Nephron (organoid): ENCODE measurements at regions not wholly inside any gene's neighbourhood (a gene's known extent, or its start where the extent isn't known, plus 50 kb on each side); places are given as distances from the start of the nearest gene placed in this dataset.
"Not testable (repeated sequence)": the region's sequence is repeated elsewhere in the genome, so short reads cannot be mapped to it uniquely, and the experiment has no call there.

Source experiments
- H3K27ac Mint-ChIP-seq, 3 experiments: 2 replicates each; pipeline ENCODE4 v1.8.0; 2020; ENCODE audit warnings: mixed read lengths in 3 of 3, mild to moderate bottlenecking in 2 of 3, moderate library complexity in 1 of 3
- H3K27me3 Mint-ChIP-seq: 2 replicates; pipeline ENCODE4 v1.8.0; 2021; ENCODE audit warnings: low read depth, mild to moderate bottlenecking, moderate library complexity, mixed read lengths
- H3K36me3 Mint-ChIP-seq: 2 replicates; pipeline ENCODE4 v1.8.0; 2020; ENCODE audit warnings: low read depth, mixed read lengths
- H3K4me1 Mint-ChIP-seq: 2 replicates; pipeline ENCODE4 v1.8.0; 2020; ENCODE audit warnings: mixed read lengths
- H3K4me3 Mint-ChIP-seq, 3 experiments: 2 replicates each; pipeline ENCODE4 v1.8.0; 2020; ENCODE audit warnings: mild to moderate bottlenecking in 3 of 3, mixed read lengths in 3 of 3, moderate library complexity in 2 of 3
- H3K9me3 Mint-ChIP-seq: 2 replicates; pipeline ENCODE4 v1.8.0; 2020; ENCODE audit warnings: mixed read lengths
- TF ChIP-seq, protein P1 (sequence below), 3 experiments: fragments of 200-600 bp; sonication (generic); IDR thresholded peaks; one replicate each; pipeline ENCODE4 v1.5.0; 2021; ENCODE audit warnings: antibody characterized with exemption in 3 of 3; ENCODE audit not compliant: unreplicated experiment in 3 of 3

DNA sequence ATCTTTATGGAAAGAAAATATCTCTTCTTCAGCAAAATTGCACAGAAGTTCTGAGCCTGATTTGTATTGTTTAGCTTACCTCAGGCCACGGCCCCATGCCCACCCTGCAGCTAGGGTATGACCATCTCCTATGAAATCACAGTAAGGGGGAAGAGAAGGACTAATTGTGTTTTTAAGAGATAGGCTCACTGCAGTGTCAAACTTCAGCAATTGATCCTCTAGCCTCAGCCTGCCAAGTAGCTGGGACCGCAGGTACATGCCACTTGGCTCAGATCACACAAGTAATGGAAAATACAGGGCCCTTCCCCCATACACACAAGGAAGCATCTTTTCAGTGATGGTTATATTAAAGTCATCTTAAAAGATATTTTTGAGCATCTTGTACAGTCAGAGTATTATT, 60.0 kb downstream of the DMAC1 start:
- no peak overlapping the region for H3K27ac Mint-ChIP-seq
- no peak overlapping the region for H3K4me3 Mint-ChIP-seq
- peaks cover 14% of the 10 kb centered on the region for H3K9me3 Mint-ChIP-seq
- TF ChIP-seq, protein P1, sequence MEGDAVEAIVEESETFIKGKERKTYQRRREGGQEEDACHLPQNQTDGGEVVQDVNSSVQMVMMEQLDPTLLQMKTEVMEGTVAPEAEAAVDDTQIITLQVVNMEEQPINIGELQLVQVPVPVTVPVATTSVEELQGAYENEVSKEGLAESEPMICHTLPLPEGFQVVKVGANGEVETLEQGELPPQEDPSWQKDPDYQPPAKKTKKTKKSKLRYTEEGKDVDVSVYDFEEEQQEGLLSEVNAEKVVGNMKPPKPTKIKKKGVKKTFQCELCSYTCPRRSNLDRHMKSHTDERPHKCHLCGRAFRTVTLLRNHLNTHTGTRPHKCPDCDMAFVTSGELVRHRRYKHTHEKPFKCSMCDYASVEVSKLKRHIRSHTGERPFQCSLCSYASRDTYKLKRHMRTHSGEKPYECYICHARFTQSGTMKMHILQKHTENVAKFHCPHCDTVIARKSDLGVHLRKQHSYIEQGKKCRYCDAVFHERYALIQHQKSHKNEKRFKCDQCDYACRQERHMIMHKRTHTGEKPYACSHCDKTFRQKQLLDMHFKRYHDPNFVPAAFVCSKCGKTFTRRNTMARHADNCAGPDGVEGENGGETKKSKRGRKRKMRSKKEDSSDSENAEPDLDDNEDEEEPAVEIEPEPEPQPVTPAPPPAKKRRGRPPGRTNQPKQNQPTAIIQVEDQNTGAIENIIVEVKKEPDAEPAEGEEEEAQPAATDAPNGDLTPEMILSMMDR (IDR thresholded peaks at IDR 0.05; ENCODE audit: unreplicated experiment in 3 of 3), result no peak
- H3K27me3 Mint-ChIP-seq, result no peaks in the 10 kb centered on the region
- no peaks in the 10 kb centered on the region for H3K36me3 Mint-ChIP-seq
- no peaks in the 10 kb centered on the region for H3K4me1 Mint-ChIP-seq

DNA sequence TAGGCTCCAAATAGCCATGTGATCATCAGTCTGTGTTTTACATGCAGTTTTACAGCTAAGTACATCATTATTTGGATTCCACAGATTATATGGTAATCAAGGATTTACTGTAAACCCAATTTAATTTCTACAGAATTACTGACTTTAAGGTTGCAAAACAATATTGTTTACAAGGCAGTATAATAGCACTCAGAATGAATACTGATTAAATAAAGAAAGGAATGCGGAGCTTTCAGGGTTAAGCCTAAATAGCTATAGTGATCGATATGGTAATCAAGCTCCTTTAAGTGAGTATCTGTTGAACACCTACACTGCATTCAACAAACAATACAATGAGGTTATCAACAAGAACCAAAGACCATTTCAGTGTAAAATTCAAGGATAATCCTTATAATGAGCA, 64.3 kb downstream of the DMAC1 start:
- H3K9me3 Mint-ChIP-seq, result peaks cover 8% of the 10 kb centered on the region

DNA sequence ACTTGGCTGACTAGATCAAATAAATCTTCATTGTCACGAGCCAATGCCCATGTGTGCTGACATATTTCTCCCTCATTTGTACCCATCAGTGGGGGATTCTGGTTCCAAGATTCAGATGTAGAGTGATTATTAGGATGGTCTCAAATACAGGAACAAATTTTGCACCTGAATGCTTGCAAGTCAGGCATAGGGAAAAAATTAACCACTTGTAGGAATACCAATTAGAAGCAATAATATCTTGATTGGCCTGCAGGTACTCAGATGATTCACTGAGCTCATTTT, 69.5 kb downstream of the DMAC1 start:
- peaks cover 5% of the 10 kb centered on the region for H3K4me1 Mint-ChIP-seq
- H3K27ac Mint-ChIP-seq, result no peak overlapping the region
- no peaks in the 10 kb centered on the region for H3K36me3 Mint-ChIP-seq
- no peak overlapping the region for H3K4me3 Mint-ChIP-seq
- no peaks in the 10 kb centered on the region for H3K9me3 Mint-ChIP-seq
- H3K27me3 Mint-ChIP-seq, result no peaks in the 10 kb centered on the region
- TF ChIP-seq, protein P1 (IDR thresholded peaks at IDR 0.05; ENCODE audit: unreplicated experiment in 3 of 3), result no peak

More for the DNA sequence above, 64.3 kb downstream of the DMAC1 start:
- no peaks in the 10 kb centered on the region for H3K27me3 Mint-ChIP-seq
- no peak overlapping the region for H3K27ac Mint-ChIP-seq
- no peaks in the 10 kb centered on the region for H3K36me3 Mint-ChIP-seq
- H3K4me1 Mint-ChIP-seq, result no peaks in the 10 kb centered on the region
- TF ChIP-seq, protein P1 (IDR thresholded peaks at IDR 0.05; ENCODE audit: unreplicated experiment in 3 of 3), result no peak
- H3K4me3 Mint-ChIP-seq, result no peak overlapping the region

DNA sequence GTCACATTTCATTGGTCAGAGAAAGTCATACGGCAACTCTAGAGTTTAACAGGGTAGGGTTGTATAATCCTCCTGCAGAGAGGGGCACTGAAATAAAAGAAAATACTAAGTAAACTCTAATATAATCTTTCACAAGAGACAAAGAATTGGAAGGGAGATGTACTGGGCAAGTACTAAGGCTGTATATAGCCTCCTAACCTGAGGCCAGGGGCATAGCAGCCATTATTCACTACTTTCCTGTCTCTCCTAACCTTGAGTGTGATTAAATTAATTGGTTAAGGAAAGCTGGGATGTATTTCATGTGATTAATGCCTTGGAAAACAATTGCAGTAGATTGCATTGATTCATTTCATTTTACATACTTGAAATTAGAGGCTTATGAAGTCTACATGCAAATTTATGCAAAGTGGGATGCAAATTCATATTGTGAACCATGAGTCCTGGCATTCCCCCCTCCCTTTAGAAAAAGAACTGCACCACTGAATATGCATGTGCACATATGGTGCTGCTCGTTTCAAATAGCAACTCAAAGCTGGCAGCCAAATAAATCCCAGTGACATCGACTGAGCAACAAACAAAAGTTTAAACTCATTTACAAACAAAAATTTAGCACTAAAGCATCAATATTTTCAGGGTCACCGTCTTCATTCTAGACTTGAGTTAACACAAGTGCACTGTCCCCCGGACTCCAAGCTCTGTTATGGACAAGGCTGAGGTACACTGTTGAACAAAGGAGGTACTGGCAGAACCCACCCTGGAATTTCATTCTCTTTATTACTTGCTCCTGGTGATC, 70.0 kb downstream of the DMAC1 start:
- Mint-ChIP-seq H3K27me3 (no peaks in the 10 kb centered on the region), H3K4me3 (no peak overlapping the region), H3K27ac (no peak overlapping the region), H3K4me1 (peaks cover 5% of the 10 kb centered on the region), H3K9me3 (no peaks in the 10 kb centered on the region), H3K36me3 (no peaks in the 10 kb centered on the region)
- TF ChIP-seq, protein P1 (IDR thresholded peaks at IDR 0.05; ENCODE audit: unreplicated experiment in 3 of 3), result no peak

DNA sequence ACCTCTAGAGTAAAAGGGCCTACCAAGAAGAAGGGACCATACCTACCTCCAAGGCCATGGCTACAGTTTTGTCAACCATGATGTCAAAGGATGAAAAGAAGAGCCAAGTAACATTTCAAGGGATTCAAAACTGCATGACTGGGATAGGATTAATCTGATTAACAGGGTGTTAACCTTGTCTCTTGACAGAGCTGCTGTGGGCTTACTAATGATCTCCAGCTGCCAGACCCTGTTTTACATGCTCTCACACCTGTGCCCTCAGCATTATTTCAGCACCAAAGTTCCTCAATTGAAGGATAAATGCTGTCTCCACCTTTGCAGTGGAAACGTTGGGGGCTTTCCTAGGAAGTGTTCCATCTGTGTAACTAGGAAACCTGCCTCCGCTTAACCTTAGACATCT, 78.3 kb downstream of the DMAC1 start:
- Mint-ChIP-seq H3K4me3 (no peak overlapping the region), H3K27me3 (no peaks in the 10 kb centered on the region), H3K9me3 (peaks cover 11% of the 10 kb centered on the region), H3K27ac (no peak overlapping the region), H3K4me1 (no peaks in the 10 kb centered on the region), H3K36me3 (no peaks in the 10 kb centered on the region)
- TF ChIP-seq, protein P1 (IDR thresholded peaks at IDR 0.05; ENCODE audit: unreplicated experiment in 3 of 3), result no peak

DNA sequence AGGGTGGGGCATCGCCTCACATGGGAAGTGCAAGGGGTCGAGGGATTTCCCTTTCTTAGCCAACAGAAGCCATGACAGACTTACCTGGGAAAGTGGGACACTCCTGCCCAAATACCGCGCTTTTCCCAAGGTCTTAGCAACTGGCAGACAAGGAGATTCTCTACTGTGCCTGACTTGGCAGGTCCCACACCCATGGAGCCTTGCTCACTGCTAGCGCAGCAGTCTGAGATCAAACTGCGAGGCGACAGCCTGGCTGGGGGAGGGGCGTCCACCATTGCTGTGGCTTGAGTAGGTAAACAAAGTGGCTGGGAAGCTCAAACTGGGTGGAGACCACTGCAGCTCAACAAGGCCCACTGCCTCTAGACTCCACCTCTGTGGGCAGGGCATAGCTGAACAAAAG, 86.5 kb downstream of the DMAC1 start:
- not testable (repeated sequence) for H3K27me3 Mint-ChIP-seq, H3K4me3 Mint-ChIP-seq, H3K27ac Mint-ChIP-seq, H3K4me1 Mint-ChIP-seq, H3K36me3 Mint-ChIP-seq
- H3K9me3 Mint-ChIP-seq, result peaks cover 24% of the 10 kb centered on the region
